ENCODE measurements at regions not wholly inside any gene's neighbourhood (a gene's known extent, or its start where the extent isn't known, plus 50 kb on each side); places are given as distances from the start of the nearest gene placed in this dataset.
"Not testable (repeated sequence)": the region's sequence is repeated elsewhere in the genome, so short reads cannot be mapped to it uniquely, and the experiment has no call there.

DNA sequence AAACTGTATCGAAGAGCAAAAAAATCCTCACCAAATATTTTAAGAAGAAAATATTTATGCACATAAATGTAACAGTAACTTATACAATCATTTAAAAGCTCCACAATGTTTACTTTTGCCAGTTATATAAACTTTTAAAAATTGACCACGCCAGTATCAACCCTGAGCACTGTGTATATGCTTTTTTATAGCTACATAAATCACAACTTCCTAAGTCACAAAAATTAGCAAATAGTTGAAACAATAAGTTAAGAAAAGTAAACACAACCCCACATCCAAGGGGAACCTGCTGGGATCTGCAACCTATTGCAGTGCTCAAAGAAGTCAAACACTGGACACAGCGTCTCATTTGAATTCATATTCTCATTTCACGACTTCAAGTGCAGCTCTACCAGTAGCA lies 89.8 kb upstream of the DST start:
- Histone ChIP-seq H3K9me2 (replicated peaks; ENCODE audit: insufficient read depth, low read length) (no peaks in the 10 kb centered on the region), H3K4me3 (ENCODE audit: insufficient read depth, low read length, poor library complexity, severe bottlenecking) (no peak overlapping the region), H3K9ac (ENCODE audit: low read length) (no peak overlapping the region), H4K20me1 (ENCODE audit: low read depth, low read length) (no peaks in the 10 kb centered on the region), H3K36me3 (ENCODE audit: low read length) (no peaks in the 10 kb centered on the region), H3K27ac (ENCODE audit: low read depth, low read length) (no peak overlapping the region), H3K27me3 (ENCODE audit: low read length) (no peaks in the 10 kb centered on the region), H3K9me3 (ENCODE audit: insufficient read depth, low read length) (no peaks in the 10 kb centered on the region), H2AFZ (ENCODE audit: low read depth, low read length, severe bottlenecking) (no peak overlapping the region), H3F3A (ENCODE audit: insufficient read depth) (no peaks in the 10 kb centered on the region), H3K79me2 (ENCODE audit: insufficient read depth, low read length) (no peaks in the 10 kb centered on the region), H3K4me2 (ENCODE audit: low read depth, low read length, poor library complexity, severe bottlenecking) (no peak overlapping the region)
- no peak for TF ChIP-seq EZH2phosphoT487 (conservative IDR thresholded peaks at IDR 0.05; ENCODE audit: low read length)
- TF ChIP-seq, protein P1, sequence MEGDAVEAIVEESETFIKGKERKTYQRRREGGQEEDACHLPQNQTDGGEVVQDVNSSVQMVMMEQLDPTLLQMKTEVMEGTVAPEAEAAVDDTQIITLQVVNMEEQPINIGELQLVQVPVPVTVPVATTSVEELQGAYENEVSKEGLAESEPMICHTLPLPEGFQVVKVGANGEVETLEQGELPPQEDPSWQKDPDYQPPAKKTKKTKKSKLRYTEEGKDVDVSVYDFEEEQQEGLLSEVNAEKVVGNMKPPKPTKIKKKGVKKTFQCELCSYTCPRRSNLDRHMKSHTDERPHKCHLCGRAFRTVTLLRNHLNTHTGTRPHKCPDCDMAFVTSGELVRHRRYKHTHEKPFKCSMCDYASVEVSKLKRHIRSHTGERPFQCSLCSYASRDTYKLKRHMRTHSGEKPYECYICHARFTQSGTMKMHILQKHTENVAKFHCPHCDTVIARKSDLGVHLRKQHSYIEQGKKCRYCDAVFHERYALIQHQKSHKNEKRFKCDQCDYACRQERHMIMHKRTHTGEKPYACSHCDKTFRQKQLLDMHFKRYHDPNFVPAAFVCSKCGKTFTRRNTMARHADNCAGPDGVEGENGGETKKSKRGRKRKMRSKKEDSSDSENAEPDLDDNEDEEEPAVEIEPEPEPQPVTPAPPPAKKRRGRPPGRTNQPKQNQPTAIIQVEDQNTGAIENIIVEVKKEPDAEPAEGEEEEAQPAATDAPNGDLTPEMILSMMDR (IDR thresholded peaks at IDR 0.05; ENCODE audit: insufficient read depth, low read length, poor library complexity, severe bottlenecking) = no peak

DNA sequence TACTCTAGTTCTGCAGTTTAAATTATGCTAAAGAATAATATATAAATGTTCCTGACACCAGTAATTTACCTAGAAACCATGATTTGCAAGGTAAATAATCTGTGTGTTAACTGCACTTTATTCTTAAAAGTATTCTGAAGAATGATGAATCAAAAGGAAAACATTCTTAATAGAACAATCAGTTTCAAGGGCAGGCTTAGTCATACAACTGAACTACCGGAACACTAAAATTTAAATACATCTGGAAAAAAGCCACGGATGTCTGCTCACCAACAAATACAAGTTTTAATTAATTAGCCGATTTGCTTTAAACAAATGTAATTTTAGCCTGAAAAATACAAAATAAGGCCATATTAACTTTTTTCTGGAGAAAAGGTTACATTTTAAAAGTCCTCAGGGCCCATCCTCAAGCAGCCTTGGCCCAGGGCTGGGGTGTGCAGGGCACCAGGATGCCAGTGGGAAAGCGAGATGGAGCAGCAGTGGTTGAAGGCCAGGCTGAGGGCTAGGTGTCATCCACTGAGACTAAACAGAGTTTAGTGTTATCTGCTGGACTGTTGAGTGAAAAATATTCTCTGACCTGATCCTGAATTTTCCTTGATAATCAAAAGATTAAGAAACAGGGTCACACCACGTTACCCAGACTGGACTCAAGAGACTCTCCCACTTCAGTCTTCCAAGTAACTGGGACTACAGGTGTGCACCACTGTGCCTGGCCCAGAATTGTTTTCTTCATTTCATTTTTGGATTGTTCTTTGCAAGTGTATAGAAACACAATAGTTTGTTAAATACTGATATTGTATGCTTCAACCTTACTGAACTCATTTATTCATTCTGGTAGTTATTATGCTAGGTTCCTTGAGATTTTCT lies 88.2 kb upstream of the DST start:
- Histone ChIP-seq H3K79me2 (ENCODE audit: insufficient read depth, low read length) (no peaks in the 10 kb centered on the region), H3K36me3 (ENCODE audit: low read length) (no peaks in the 10 kb centered on the region), H3F3A (ENCODE audit: insufficient read depth) (no peaks in the 10 kb centered on the region)

DNA sequence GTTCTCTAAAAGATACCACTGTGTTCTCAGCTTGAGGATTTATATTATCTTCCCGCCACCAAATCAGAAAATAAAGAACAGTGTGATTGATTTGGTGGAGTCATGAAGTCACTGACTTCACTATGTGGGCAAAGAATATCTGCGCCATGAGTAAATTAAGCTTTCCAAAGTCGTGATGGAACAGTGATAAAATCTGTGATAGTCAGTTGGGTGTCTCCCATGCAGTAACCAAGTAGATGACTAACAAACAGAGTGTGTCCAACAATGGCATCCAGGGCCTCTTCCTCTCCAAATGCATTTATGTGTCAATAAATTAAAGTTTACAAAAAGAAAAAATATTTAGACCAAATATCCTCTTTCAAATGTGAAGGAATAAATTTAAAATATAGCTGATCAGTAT lies 87.0 kb upstream of the DST start:
- H2AFZ ChIP-seq (ENCODE audit: low read depth, low read length, severe bottlenecking) = no peak overlapping the region
- no peak overlapping the region for H3K4me3 ChIP-seq (ENCODE audit: insufficient read depth, low read length, poor library complexity, severe bottlenecking)
- no peaks in the 10 kb centered on the region for H3K27me3 ChIP-seq (ENCODE audit: low read length)
- no peaks in the 10 kb centered on the region for H3K9me3 ChIP-seq (ENCODE audit: insufficient read depth, low read length)
- H3K79me2 ChIP-seq (ENCODE audit: insufficient read depth, low read length) = no peaks in the 10 kb centered on the region
- H3F3A ChIP-seq (ENCODE audit: insufficient read depth) = no peaks in the 10 kb centered on the region
- H4K20me1 ChIP-seq (ENCODE audit: low read depth, low read length) = no peaks in the 10 kb centered on the region
- no peak overlapping the region for H3K4me2 ChIP-seq (ENCODE audit: low read depth, low read length, poor library complexity, severe bottlenecking)
- no peak overlapping the region for H3K27ac ChIP-seq (ENCODE audit: low read depth, low read length)
- TF ChIP-seq, protein P1 (IDR thresholded peaks at IDR 0.05; ENCODE audit: insufficient read depth, low read length, poor library complexity, severe bottlenecking) = no peak
- no peak for TF ChIP-seq EZH2phosphoT487 (conservative IDR thresholded peaks at IDR 0.05; ENCODE audit: low read length)
- H3K9me2 ChIP-seq (replicated peaks; ENCODE audit: insufficient read depth, low read length) = no peaks in the 10 kb centered on the region
- H3K9ac ChIP-seq (ENCODE audit: low read length) = no peak overlapping the region
- no peaks in the 10 kb centered on the region for H3K36me3 ChIP-seq (ENCODE audit: low read length)

More for the DNA sequence above, 88.2 kb upstream of the DST start:
- H3K4me3 ChIP-seq (ENCODE audit: insufficient read depth, low read length, poor library complexity, severe bottlenecking) = no peak overlapping the region
- H3K27me3 ChIP-seq (ENCODE audit: low read length) = no peaks in the 10 kb centered on the region
- H3K9ac ChIP-seq (ENCODE audit: low read length) = no peak overlapping the region
- no peaks in the 10 kb centered on the region for H3K9me3 ChIP-seq (ENCODE audit: insufficient read depth, low read length)
- no peak for TF ChIP-seq EZH2phosphoT487 (conservative IDR thresholded peaks at IDR 0.05; ENCODE audit: low read length)
- TF ChIP-seq, protein P1 (IDR thresholded peaks at IDR 0.05; ENCODE audit: insufficient read depth, low read length, poor library complexity, severe bottlenecking) = no peak
- no peaks in the 10 kb centered on the region for H3K9me2 ChIP-seq (replicated peaks; ENCODE audit: insufficient read depth, low read length)
- no peak overlapping the region for H3K4me2 ChIP-seq (ENCODE audit: low read depth, low read length, poor library complexity, severe bottlenecking)
- no peak overlapping the region for H3K27ac ChIP-seq (ENCODE audit: low read depth, low read length)
- no peak overlapping the region for H2AFZ ChIP-seq (ENCODE audit: low read depth, low read length, severe bottlenecking)
- no peaks in the 10 kb centered on the region for H4K20me1 ChIP-seq (ENCODE audit: low read depth, low read length)

DNA sequence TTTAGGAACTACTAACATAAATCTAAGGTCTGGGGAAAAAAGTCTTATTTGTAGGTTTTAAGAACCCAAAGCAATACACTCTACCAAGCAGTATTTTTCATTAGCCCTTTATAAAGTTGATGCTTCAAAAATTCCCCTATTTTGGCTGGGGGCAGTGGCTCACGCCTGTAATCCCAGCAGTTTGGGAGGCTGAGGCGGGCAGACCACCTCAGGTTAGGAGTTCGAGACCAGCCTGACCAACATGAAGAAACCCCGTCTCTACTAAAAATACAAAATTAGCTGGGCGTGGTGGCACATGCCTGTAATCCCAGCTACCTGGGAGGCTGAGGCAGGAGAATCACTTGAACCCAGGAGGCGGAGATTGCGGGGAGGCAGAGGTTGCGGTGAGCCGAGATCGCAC lies 86.5 kb upstream of the DST start:
- H3K79me2 ChIP-seq (ENCODE audit: insufficient read depth, low read length) = not testable (repeated sequence)

More for the DNA sequence above, 86.5 kb upstream of the DST start:
- not testable (repeated sequence) for H3K4me3 ChIP-seq (ENCODE audit: insufficient read depth, low read length, poor library complexity, severe bottlenecking); H3K9me2 ChIP-seq (replicated peaks; ENCODE audit: insufficient read depth, low read length); H3K36me3 ChIP-seq (ENCODE audit: low read length); H3K9ac ChIP-seq (ENCODE audit: low read length); H3K27me3 ChIP-seq (ENCODE audit: low read length); H3K27ac ChIP-seq (ENCODE audit: low read depth, low read length); H3F3A ChIP-seq (ENCODE audit: insufficient read depth); H3K9me3 ChIP-seq (ENCODE audit: insufficient read depth, low read length); H4K20me1 ChIP-seq (ENCODE audit: low read depth, low read length); H2AFZ ChIP-seq (ENCODE audit: low read depth, low read length, severe bottlenecking); H3K4me2 ChIP-seq (ENCODE audit: low read depth, low read length, poor library complexity, severe bottlenecking)
